Panc1 (cell line): ENCODE measurements at regions not wholly inside any gene's neighbourhood (a gene's known extent, or its start where the extent isn't known, plus 50 kb on each side); places are given as distances from the start of the nearest gene placed in this dataset.
"Not testable (repeated sequence)": the region's sequence is repeated elsewhere in the genome, so short reads cannot be mapped to it uniquely, and the experiment has no call there.

ENCODE experiments used
- ATAC-seq: fragments of 200-7000 bp; cut with Tn5 transposase; 2 replicates; pipeline ENCODE4 v1.9.1; 2020; ENCODE audit warnings: mild to moderate bottlenecking, moderate library complexity
- BruUV-seq: library from RNA; stranded (reverse); fragments of 400-500 nt; replicated peaks from 2 replicates; lab custom pipeline; 2021; lab: Mats Ljungman, UMichigan
- CTCF ChIA-PET: fragments of 300-600 bp; sonication (Branson Sonifier 250); formaldehyde crosslinking; loops from one replicate; lab custom pipeline; 2022; ENCODE audit warnings: antibody characterized with exemption; lab: Charles Lee
- POLR2A ChIA-PET: fragments of 300-600 bp; sonication (Branson Sonifier 250); formaldehyde crosslinking; loops from one replicate; lab custom pipeline; 2022; ENCODE audit warnings: antibody characterized with exemption; lab: Charles Lee
- DNase-seq: peaks from one replicate; pipeline ENCODE4 v3.0.0-alpha.2; 2010; ENCODE audit warnings: low read depth, low spot score
- H3K27ac ChIP-seq: 2 replicates; pipeline ENCODE4 v1.5.1; 2011; ENCODE audit warnings: mild to moderate bottlenecking, low read length, inconsistent platforms
- H3K27me3 ChIP-seq: fragments of 200-500 bp; sonication (Bioruptor generic); 2 replicates; pipeline ENCODE4 v1.6.0; 2014; ENCODE audit warnings: low read length, inconsistent platforms; ENCODE audit not compliant: control insufficient read depth, insufficient read depth
- H3K36me3 ChIP-seq: fragments of 200-500 bp; sonication (Bioruptor generic); 2 replicates; pipeline ENCODE4 v1.5.1; 2014; ENCODE audit warnings: inconsistent platforms, mild to moderate bottlenecking, low read length, moderate library complexity; ENCODE audit not compliant: control insufficient read depth, insufficient read depth
- H3K4me1 ChIP-seq: 2 replicates; pipeline ENCODE4 v1.5.1; 2011; ENCODE audit warnings: inconsistent platforms, mild to moderate bottlenecking, low read length, moderate library complexity; ENCODE audit not compliant: control insufficient read depth, insufficient read depth
- H3K4me3 ChIP-seq, 2 experiments: 2 replicates each; pipeline ENCODE4 v1.5.1; 2011 to 2012; ENCODE audit warnings: low read depth in 2 of 2, low read length in 2 of 2, mild to moderate bottlenecking in 2 of 2, inconsistent platforms in 1 of 2, moderate library complexity in 1 of 2
- H3K9me3 ChIP-seq: fragments of 200-500 bp; sonication (Bioruptor generic); 2 replicates; pipeline ENCODE4 v1.5.1; 2014; ENCODE audit warnings: low read depth, mild to moderate bottlenecking, inconsistent platforms, low read length, moderate library complexity; ENCODE audit not compliant: control insufficient read depth, insufficient read depth
- CTCF ChIP-seq: fragments of 450-650 bp; IDR thresholded peaks from 2 replicates; pipeline ENCODE4 v1.5.1; 2017; ENCODE audit warnings: mild to moderate bottlenecking
- POLR2AphosphoS5 ChIP-seq: IDR thresholded peaks from 2 replicates; pipeline ENCODE4 v1.6.1; 2012; ENCODE audit warnings: mild to moderate bottlenecking, low read depth, low read length, moderate library complexity
- REST ChIP-seq, 2 experiments: IDR thresholded peaks; 2 replicates each; pipeline ENCODE4 v1.6.1; 2011 to 2012; ENCODE audit warnings: low read depth in 2 of 2, control low read depth in 1 of 2, low read length in 1 of 2, mild to moderate bottlenecking in 1 of 2, moderate library complexity in 1 of 2; ENCODE audit not compliant: insufficient read depth in 1 of 2
- SIN3A ChIP-seq: IDR thresholded peaks from 2 replicates; pipeline ENCODE4 v1.6.1; 2012; ENCODE audit warnings: low read depth, mild to moderate bottlenecking, low read length, moderate library complexity, borderline replicate concordance; ENCODE audit not compliant: insufficient read depth
- TCF7L2 ChIP-seq: IDR thresholded peaks from 2 replicates; pipeline ENCODE4 v1.6.1; 2011; ENCODE audit warnings: mild to moderate bottlenecking, low read depth, low read length, inconsistent platforms
- in situ Hi-C: cut with HindIII; loops from 2 replicates; pipeline ENCODE4 v1.10.0; 2016; ENCODE audit warnings: low sequenced_read_pairs, low pct_unique_long_range_greater_than_20kb
- intact Hi-C: fragments of 100-400 bp; cut with micrococcal nuclease; formaldehyde crosslinking; loops from one replicate; pipeline ENCODE4 v1.10.0; 2022; ENCODE audit not compliant: unreplicated experiment

DNA sequence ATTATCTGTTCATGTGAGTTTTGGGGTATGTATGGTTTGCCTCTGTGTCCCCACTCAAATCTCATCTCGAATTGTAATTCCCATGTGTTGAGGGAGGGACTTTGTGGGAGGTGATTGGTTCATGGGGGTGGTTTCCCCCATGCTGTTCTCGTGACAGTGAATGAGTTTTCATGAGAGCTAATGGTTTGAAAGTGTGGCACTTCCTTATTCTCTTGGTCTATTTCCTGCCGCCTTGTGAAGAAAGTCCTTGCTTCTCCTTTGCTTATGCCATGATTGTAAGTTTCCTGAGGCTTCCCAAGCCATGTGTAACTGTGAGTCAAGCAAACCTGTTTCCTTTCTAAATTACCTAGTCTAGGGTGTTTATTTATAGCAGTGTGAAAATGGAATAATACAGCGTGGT is 128.1 kb upstream of the HS3ST4 start:
- CTCF ChIA-PET = no interaction called here
- BruUV-seq = no TSS peak
- in situ Hi-C loops = no loop called here
- no peaks in the 10 kb centered on the region for H3K4me1 ChIP-seq
- no peak for DNase-seq
- POLR2A ChIA-PET = no interaction called here
- intact Hi-C loops = loop anchor here (2.0 kb wide), 1 partner anchor 63 kb away; no protein-coding TSS in a partner anchor
- H3K4me3 ChIP-seq = no peak overlapping the region
- no peak for TF ChIP-seq TCF7L2
- no peak for TF ChIP-seq REST (IDR thresholded peaks at IDR 0.05; ENCODE audit: insufficient read depth in 1 of 2, low read depth in 2 of 2, low read length in 1 of 2)
- no peak for TF ChIP-seq SIN3A
- TF ChIP-seq POLR2AphosphoS5 = no peak
- no peak for TF ChIP-seq CTCF
- ATAC-seq = no peak
- H3K9me3 ChIP-seq = no peaks in the 10 kb centered on the region
- no peak overlapping the region for H3K27ac ChIP-seq
- no peaks in the 10 kb centered on the region for H3K36me3 ChIP-seq
- H3K27me3 ChIP-seq = no peaks in the 10 kb centered on the region

DNA sequence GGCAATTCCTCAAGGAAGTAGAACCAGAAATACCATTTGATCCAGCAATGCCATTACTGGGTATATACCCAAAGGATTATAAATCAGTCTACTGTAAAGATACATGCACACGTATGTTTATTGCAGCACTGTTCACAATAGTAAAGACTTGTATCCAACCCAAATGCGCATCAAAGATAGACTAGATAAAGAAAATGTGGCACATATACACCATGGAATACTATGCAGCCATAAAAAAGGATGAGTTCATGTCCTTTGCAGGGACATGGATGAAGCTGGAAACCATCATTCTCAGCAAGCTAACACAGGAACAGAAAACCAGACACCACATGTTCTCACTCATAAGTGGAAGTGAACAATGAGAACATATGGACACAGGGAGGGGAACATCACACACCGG is 130.0 kb upstream of the HS3ST4 start:
- H3K4me3 ChIP-seq, BruUV-seq, CTCF ChIA-PET, H3K27me3 ChIP-seq, ATAC-seq, H3K9me3 ChIP-seq, H3K27ac ChIP-seq, H3K4me1 ChIP-seq, DNase-seq, POLR2A ChIA-PET, in situ Hi-C loops, H3K36me3 ChIP-seq: not testable (repeated sequence)
- intact Hi-C loops = loop anchor here (2.0 kb wide), 1 partner anchor 61 kb away; no protein-coding TSS in a partner anchor

- H3K36me3 ChIP-seq, ATAC-seq, H3K4me1 ChIP-seq, POLR2A ChIA-PET, H3K27ac ChIP-seq, intact Hi-C loops, H3K4me3 ChIP-seq, BruUV-seq, DNase-seq, in situ Hi-C loops, H3K9me3 ChIP-seq, CTCF ChIA-PET, H3K27me3 ChIP-seq: not testable (repeated sequence)
Observed at GRCh38 chr16:25556968-25557312, 134.8 kb upstream of the HS3ST4 start.

DNA sequence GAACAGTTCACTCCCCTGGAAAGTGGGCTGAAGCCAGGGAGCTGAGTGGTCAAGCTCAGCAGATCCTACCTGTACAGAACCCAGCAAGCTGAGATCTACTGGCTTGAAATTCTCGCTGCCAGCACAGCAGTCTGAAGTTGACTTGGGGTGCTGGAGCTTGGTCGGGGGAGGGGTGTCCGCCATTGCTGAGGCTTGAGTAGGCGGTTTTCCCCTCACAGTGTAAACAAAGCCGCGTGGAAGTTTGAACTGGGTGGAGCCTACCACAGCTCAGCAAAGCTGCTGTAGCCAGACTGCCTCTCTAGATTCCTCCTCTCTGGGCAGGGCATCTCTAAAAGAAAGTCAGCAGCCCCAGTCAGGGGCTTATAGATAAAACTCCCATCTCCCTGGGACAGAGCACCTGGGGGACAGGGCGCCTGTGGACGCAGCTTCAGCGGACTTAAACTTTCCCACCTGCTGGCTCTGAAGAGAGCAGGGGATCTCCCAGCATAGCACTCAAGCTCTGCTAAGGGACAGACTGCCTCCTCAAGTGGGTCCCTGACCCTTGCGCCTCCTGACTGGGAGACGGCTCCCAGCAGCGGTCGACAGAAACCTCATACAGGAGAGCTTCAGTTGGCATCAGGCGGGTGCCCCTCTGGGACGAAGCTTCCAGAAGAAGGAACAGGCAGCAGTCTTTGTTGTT is 135.3 kb upstream of the HS3ST4 start:
- H3K27ac ChIP-seq, BruUV-seq, H3K27me3 ChIP-seq, in situ Hi-C loops, POLR2A ChIA-PET, H3K4me3 ChIP-seq, intact Hi-C loops, ATAC-seq, DNase-seq, H3K36me3 ChIP-seq, H3K4me1 ChIP-seq, CTCF ChIA-PET, H3K9me3 ChIP-seq: not testable (repeated sequence)
